ENCODE measurements at regions not wholly inside any gene's neighbourhood (a gene's known extent, or its start where the extent isn't known, plus 50 kb on each side); places are given as distances from the start of the nearest gene placed in this dataset.

DNA sequence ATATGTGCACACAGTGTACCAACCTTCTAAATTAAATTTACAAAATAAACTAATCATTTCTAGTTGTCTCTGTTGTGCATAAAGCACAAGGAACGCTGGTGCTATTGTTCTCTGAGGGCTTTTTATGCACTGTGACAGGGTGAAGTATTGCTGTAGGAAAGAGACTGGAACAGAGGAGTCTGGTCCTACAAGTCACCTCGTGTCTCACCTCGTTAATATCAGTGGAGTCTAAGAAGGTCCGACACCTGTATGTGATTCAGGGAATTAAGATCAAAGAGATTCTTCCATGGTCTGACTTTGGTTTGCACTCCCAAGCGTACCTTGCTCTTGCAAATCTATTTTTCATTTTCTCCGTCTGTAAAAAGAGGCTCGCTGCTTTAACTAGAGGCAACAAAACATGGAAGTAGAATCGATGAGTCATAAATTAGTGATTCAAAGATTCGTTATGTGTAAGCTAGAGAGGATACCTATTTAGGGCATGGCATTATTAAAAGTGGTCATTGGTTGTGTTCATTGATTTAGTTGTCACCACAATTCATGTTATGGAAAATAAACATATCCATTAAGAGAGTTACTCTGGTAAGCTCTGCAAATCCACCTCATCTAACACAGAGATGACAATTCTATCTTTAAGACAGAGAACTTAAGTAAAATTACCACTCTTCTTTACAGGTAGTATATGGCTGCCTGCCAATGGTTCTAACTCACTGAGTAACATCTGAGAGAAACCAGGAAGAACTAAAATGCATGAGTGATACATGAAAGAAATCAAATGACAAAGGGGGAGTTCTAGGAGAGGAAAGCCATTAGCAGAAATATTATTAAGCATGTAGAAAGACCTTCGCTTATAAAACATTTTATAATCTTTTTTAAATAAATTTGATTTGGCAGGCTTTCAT, 219.4 kb upstream of the GBE1 start:
- WGBS (ENCODE audit: insufficient coverage): no CpG with 5 or more reads among the region's 10 CpGs
- H3K4me1 ChIP-seq (ENCODE audit: control insufficient read depth, insufficient read depth, low read length): no peaks in the 10 kb centered on the region
- no peak for DNase-seq (ENCODE audit: low read depth in 4 of 6, low spot score in 6 of 6)

DNA sequence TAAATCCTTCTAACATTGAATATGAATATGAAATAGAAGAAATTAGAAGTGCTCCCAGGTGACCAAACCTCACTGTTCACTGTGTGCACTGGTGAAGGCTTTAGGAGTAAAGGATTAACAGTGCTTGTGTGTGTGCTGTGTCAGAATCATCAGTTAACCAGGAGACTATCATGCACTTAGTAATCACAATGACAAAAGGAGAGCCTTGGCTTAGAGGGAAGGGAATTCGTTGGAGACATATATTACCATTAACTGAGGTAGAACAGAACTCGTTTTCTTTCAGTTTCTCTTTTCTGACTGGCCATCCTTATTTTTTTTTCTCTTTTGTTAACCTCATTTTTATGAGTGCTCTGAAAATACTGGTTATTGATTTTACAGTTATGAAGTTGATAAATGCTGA, 213.3 kb upstream of the GBE1 start:
- WGBS (ENCODE audit: insufficient coverage): no CpG with 5 or more reads among the region's 2 CpGs
- H3K4me1 ChIP-seq (ENCODE audit: control insufficient read depth, insufficient read depth, low read length): no peaks in the 10 kb centered on the region
- no peak for DNase-seq (ENCODE audit: low read depth in 4 of 6, low spot score in 6 of 6)

More for the DNA sequence above, 219.4 kb upstream of the GBE1 start:
- H3K9me3 ChIP-seq (ENCODE audit: control insufficient read depth, insufficient read depth, low read length): no peaks in the 10 kb centered on the region
- H3K4me3 ChIP-seq (ENCODE audit: low read depth, low read length): no peak overlapping the region
- H3K36me3 ChIP-seq (ENCODE audit: control insufficient read depth, insufficient read depth, low read length): no peaks in the 10 kb centered on the region
- H3K27me3 ChIP-seq (ENCODE audit: control insufficient read depth, insufficient read depth, low read length): no peaks in the 10 kb centered on the region
- H3K27ac ChIP-seq (ENCODE audit: low read depth, low read length): no peak overlapping the region

GRCh38 chr3:81968658-81969057, 207.2 kb upstream of the GBE1 start:
- H3K4me3 ChIP-seq (ENCODE audit: low read depth, low read length): no peak overlapping the region
- H3K4me1 ChIP-seq (ENCODE audit: control insufficient read depth, insufficient read depth, low read length): no peaks in the 10 kb centered on the region
- H3K27me3 ChIP-seq (ENCODE audit: control insufficient read depth, insufficient read depth, low read length): no peaks in the 10 kb centered on the region
- H3K36me3 ChIP-seq (ENCODE audit: control insufficient read depth, insufficient read depth, low read length): no peaks in the 10 kb centered on the region
- WGBS (ENCODE audit: insufficient coverage): no CpG with 5 or more reads among the region's 4 CpGs
- no peaks in the 10 kb centered on the region for H3K9me3 ChIP-seq (ENCODE audit: control insufficient read depth, insufficient read depth, low read length)
- no peak overlapping the region for H3K27ac ChIP-seq (ENCODE audit: low read depth, low read length)
- DNase-seq (ENCODE audit: low read depth in 4 of 6, low spot score in 6 of 6): no peak

More for the DNA sequence above, 213.3 kb upstream of the GBE1 start:
- Histone ChIP-seq H3K9me3 (ENCODE audit: control insufficient read depth, insufficient read depth, low read length) (no peaks in the 10 kb centered on the region), H3K36me3 (ENCODE audit: control insufficient read depth, insufficient read depth, low read length) (no peaks in the 10 kb centered on the region), H3K27me3 (ENCODE audit: control insufficient read depth, insufficient read depth, low read length) (no peaks in the 10 kb centered on the region), H3K27ac (ENCODE audit: low read depth, low read length) (no peak overlapping the region), H3K4me3 (ENCODE audit: low read depth, low read length) (no peak overlapping the region)

- no peaks in the 10 kb centered on the region for H3K36me3 ChIP-seq (ENCODE audit: control insufficient read depth, insufficient read depth, low read length)
- H3K27me3 ChIP-seq (ENCODE audit: control insufficient read depth, insufficient read depth, low read length): no peaks in the 10 kb centered on the region
- no peak overlapping the region for H3K27ac ChIP-seq (ENCODE audit: low read depth, low read length)
- no peak for DNase-seq (ENCODE audit: low read depth in 4 of 6, low spot score in 6 of 6)
- no peak overlapping the region for H3K4me3 ChIP-seq (ENCODE audit: low read depth, low read length)
- H3K9me3 ChIP-seq (ENCODE audit: control insufficient read depth, insufficient read depth, low read length): no peaks in the 10 kb centered on the region
- H3K4me1 ChIP-seq (ENCODE audit: control insufficient read depth, insufficient read depth, low read length): no peaks in the 10 kb centered on the region
These were observed 205.9 kb upstream of the GBE1 start for GRCh38 chr3:81967393-81967792.

GRCh38 chr3:81965696-81966095, 204.3 kb upstream of the GBE1 start:
- Histone ChIP-seq H3K27me3 (ENCODE audit: control insufficient read depth, insufficient read depth, low read length) (no peaks in the 10 kb centered on the region), H3K9me3 (ENCODE audit: control insufficient read depth, insufficient read depth, low read length) (no peaks in the 10 kb centered on the region), H3K4me1 (ENCODE audit: control insufficient read depth, insufficient read depth, low read length) (no peaks in the 10 kb centered on the region), H3K27ac (ENCODE audit: low read depth, low read length) (no peak overlapping the region), H3K4me3 (ENCODE audit: low read depth, low read length) (no peak overlapping the region), H3K36me3 (ENCODE audit: control insufficient read depth, insufficient read depth, low read length) (no peaks in the 10 kb centered on the region)
- WGBS (ENCODE audit: insufficient coverage): 8% methylated on average over 1 of the region's 2 CpGs
- peak in 3 of 6 donors; percentile 13 to 82 (median 62) for DNase-seq (ENCODE audit: low read depth in 4 of 6, low spot score in 6 of 6)

DNA sequence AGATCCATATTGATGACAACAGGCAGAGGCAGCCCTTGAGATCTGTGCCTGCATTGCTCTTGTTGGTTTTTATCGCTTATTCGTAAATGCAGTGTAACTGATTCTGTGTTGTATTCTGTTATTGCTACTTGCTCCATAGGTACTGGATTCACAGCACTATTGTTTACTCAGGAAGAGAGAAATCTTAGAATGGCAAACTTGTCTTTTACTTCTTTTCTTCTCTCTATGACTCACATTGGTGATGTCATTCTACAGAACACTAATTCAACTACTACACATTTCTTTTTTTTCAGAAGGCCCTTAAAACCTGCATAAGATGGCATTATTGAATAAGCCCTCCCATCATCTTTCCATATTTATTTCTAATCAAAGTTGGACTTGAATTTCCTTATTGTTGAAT, 201.0 kb upstream of the GBE1 start:
- H3K36me3 ChIP-seq (ENCODE audit: control insufficient read depth, insufficient read depth, low read length): no peaks in the 10 kb centered on the region
- no peaks in the 10 kb centered on the region for H3K27me3 ChIP-seq (ENCODE audit: control insufficient read depth, insufficient read depth, low read length)
- no CpG with 5 or more reads among the region's 2 CpGs for WGBS (ENCODE audit: insufficient coverage)
- H3K4me3 ChIP-seq (ENCODE audit: low read depth, low read length): no peak overlapping the region
- H3K9me3 ChIP-seq (ENCODE audit: control insufficient read depth, insufficient read depth, low read length): no peaks in the 10 kb centered on the region
- no peak for DNase-seq (ENCODE audit: low read depth in 4 of 6, low spot score in 6 of 6)
- H3K27ac ChIP-seq (ENCODE audit: low read depth, low read length): no peak overlapping the region
- no peaks in the 10 kb centered on the region for H3K4me1 ChIP-seq (ENCODE audit: control insufficient read depth, insufficient read depth, low read length)

DNA sequence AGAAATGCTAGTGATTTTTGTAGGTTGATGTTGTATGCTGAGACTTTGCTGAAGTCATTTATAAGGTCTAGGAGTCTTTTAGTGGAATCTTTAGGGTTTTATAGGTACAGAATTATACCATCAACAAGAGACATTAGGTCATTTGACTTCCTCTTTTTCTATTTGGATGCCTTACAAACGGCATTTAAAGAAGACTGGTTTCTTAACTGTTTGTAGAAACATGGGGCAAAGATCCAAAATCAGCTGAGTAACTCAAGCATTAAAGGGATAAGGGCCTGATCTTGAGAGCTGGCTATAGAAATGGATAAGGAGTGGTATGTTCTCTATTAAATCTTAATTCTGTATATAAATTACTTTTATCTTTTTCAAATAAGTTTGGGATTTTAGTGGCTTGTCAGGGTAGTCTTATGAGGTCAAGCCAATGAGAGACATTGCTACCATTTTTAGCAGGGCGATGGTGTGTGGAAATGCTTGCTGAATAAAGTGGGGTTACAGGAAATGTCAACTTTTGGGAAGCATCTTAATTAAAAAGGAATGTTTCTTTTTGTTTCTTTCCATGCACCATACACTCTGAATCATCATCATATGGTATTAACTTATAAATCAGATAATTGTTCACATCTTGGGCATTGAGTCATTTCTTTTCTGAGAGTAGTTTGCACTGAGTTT, 197.7 kb upstream of the GBE1 start:
- WGBS (ENCODE audit: insufficient coverage): 67% methylated on average over 2 of the region's 2 CpGs
- no peak for DNase-seq (ENCODE audit: low read depth in 4 of 6, low spot score in 6 of 6)
- no peaks in the 10 kb centered on the region for H3K9me3 ChIP-seq (ENCODE audit: control insufficient read depth, insufficient read depth, low read length)
- no peak overlapping the region for H3K27ac ChIP-seq (ENCODE audit: low read depth, low read length)
- no peaks in the 10 kb centered on the region for H3K4me1 ChIP-seq (ENCODE audit: control insufficient read depth, insufficient read depth, low read length)
- H3K27me3 ChIP-seq (ENCODE audit: control insufficient read depth, insufficient read depth, low read length): no peaks in the 10 kb centered on the region
- no peak overlapping the region for H3K4me3 ChIP-seq (ENCODE audit: low read depth, low read length)
- H3K36me3 ChIP-seq (ENCODE audit: control insufficient read depth, insufficient read depth, low read length): no peaks in the 10 kb centered on the region

DNA sequence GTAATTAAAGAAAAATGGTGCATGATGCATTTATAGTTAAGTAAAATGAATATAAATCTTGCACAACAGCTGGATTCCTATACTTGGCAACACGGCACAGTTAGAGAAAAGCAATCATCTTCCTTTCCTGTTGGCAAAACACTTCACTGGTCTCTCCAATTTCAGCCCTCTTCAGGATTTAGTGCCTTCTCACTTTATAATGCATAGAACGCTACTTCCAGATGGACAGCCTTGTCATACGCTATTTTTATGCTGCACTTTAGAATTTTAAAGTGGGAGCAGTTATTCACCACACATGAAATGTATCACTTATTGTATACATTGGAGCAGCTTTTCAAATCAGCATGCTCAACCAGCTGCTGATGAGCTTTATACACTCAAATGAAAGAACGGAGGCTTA, 194.4 kb upstream of the GBE1 start:
- peak in 2 of 6 donors; percentile 54 to 76 for DNase-seq (ENCODE audit: low read depth in 4 of 6, low spot score in 6 of 6)
- no peaks in the 10 kb centered on the region for H3K27me3 ChIP-seq (ENCODE audit: control insufficient read depth, insufficient read depth, low read length)
- no CpG with 5 or more reads among the region's 4 CpGs for WGBS (ENCODE audit: insufficient coverage)
- no peak overlapping the region for H3K27ac ChIP-seq (ENCODE audit: low read depth, low read length)
- H3K4me1 ChIP-seq (ENCODE audit: control insufficient read depth, insufficient read depth, low read length): no peaks in the 10 kb centered on the region
- no peak overlapping the region for H3K4me3 ChIP-seq (ENCODE audit: low read depth, low read length)
- no peaks in the 10 kb centered on the region for H3K36me3 ChIP-seq (ENCODE audit: control insufficient read depth, insufficient read depth, low read length)
- no peaks in the 10 kb centered on the region for H3K9me3 ChIP-seq (ENCODE audit: control insufficient read depth, insufficient read depth, low read length)

GRCh38 chr3:81953111-81953510, 191.7 kb upstream of the GBE1 start:
- peak in 1 of 6 donors; percentile 13 for DNase-seq (ENCODE audit: low read depth in 4 of 6, low spot score in 6 of 6)
- WGBS (ENCODE audit: insufficient coverage): 92% methylated on average over 3 of the region's 5 CpGs
- H3K9me3 ChIP-seq (ENCODE audit: control insufficient read depth, insufficient read depth, low read length): no peaks in the 10 kb centered on the region
- no peak overlapping the region for H3K4me3 ChIP-seq (ENCODE audit: low read depth, low read length)
- H3K36me3 ChIP-seq (ENCODE audit: control insufficient read depth, insufficient read depth, low read length): no peaks in the 10 kb centered on the region
- H3K27me3 ChIP-seq (ENCODE audit: control insufficient read depth, insufficient read depth, low read length): no peaks in the 10 kb centered on the region
- H3K27ac ChIP-seq (ENCODE audit: low read depth, low read length): no peak overlapping the region
- H3K4me1 ChIP-seq (ENCODE audit: control insufficient read depth, insufficient read depth, low read length): no peaks in the 10 kb centered on the region

DNA sequence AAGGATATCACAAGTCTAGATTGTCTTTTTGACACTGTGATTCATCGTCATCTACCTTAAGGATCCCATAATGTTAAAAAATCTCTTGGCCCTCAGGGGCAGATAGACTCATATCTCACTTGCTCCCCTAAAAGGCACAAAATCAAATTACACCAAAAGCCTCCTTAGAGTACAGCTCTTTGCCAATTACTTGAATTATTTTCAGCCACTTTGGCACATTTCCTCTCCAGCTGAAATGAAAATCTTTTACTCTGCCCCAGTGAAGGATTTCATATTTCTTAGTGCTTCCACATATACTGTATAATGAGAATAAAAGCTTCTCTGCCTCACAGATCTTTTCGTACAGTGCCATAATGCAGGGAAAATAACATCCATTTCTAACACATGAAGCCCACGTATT, 190.7 kb upstream of the GBE1 start:
- Histone ChIP-seq H3K27ac (ENCODE audit: low read depth, low read length) (no peak overlapping the region), H3K27me3 (ENCODE audit: control insufficient read depth, insufficient read depth, low read length) (no peaks in the 10 kb centered on the region), H3K4me3 (ENCODE audit: low read depth, low read length) (no peak overlapping the region), H3K9me3 (ENCODE audit: control insufficient read depth, insufficient read depth, low read length) (no peaks in the 10 kb centered on the region), H3K36me3 (ENCODE audit: control insufficient read depth, insufficient read depth, low read length) (no peaks in the 10 kb centered on the region), H3K4me1 (ENCODE audit: control insufficient read depth, insufficient read depth, low read length) (no peaks in the 10 kb centered on the region)
- WGBS (ENCODE audit: insufficient coverage): 80% methylated on average over 2 of the region's 3 CpGs
- peak in 2 of 6 donors; percentile 20 to 46 for DNase-seq (ENCODE audit: low read depth in 4 of 6, low spot score in 6 of 6)
